ENCODE measurements at regions not wholly inside any gene's neighbourhood (a gene's known extent, or its start where the extent isn't known, plus 50 kb on each side); places are given as distances from the start of the nearest gene placed in this dataset.

- TF ChIP-seq GLIS3 (CRISPR knock-in tag; IDR thresholded peaks at IDR 0.05): no peak
- no peak for TF ChIP-seq ISL1 (CRISPR knock-in tag; IDR thresholded peaks at IDR 0.05)
- TF ChIP-seq PATZ1 (CRISPR knock-in tag; IDR thresholded peaks at IDR 0.05; ENCODE audit: borderline replicate concordance): no peak
- no peak for TF ChIP-seq CREB5 (CRISPR knock-in tag; IDR thresholded peaks at IDR 0.05; ENCODE audit: low read depth)
- no peak for TF ChIP-seq ARNTL (CRISPR knock-in tag; IDR thresholded peaks at IDR 0.05; ENCODE audit: borderline replicate concordance, low read depth)
- no peak for TF ChIP-seq ZNF70 (CRISPR knock-in tag; IDR thresholded peaks at IDR 0.05)
- no peak for TF ChIP-seq TOX (CRISPR knock-in tag; IDR thresholded peaks at IDR 0.05; ENCODE audit: borderline replicate concordance)
- TF ChIP-seq ZC3H10 (CRISPR knock-in tag; IDR thresholded peaks at IDR 0.05): no peak
- TF ChIP-seq RARB (CRISPR knock-in tag; IDR thresholded peaks at IDR 0.05): no peak
- TF ChIP-seq ZFP3 (CRISPR knock-in tag; IDR thresholded peaks at IDR 0.05): no peak
- no peak for TF ChIP-seq TCF4 (CRISPR knock-in tag; IDR thresholded peaks at IDR 0.05; ENCODE audit: borderline replicate concordance)
- no peak for TF ChIP-seq CSDC2 (CRISPR knock-in tag; IDR thresholded peaks at IDR 0.05)
- TF ChIP-seq ZNF565 (CRISPR knock-in tag; conservative IDR thresholded peaks at IDR 0.05; ENCODE audit: low read depth): no peak
Measured at GRCh38 chr22:48415520-48415919, 1412.2 kb downstream of the BRD1 start.

Measured in SK-N-SH treated with all-trans-retinoic acid at 6 μM for 48 hours (cell line).